NCI-H1694 (cell line): ENCODE measurements at regions not wholly inside any gene's neighbourhood (a gene's known extent, or its start where the extent isn't known, plus 50 kb on each side); places are given as distances from the start of the nearest gene placed in this dataset.
"Not testable (repeated sequence)": the region's sequence is repeated elsewhere in the genome, so short reads cannot be mapped to it uniquely, and the experiment has no call there.

Source experiments
- DNase-seq: peaks from one replicate; lab custom pipeline; 2025; lab: John Stamatoyannopoulos, UW

DNA sequence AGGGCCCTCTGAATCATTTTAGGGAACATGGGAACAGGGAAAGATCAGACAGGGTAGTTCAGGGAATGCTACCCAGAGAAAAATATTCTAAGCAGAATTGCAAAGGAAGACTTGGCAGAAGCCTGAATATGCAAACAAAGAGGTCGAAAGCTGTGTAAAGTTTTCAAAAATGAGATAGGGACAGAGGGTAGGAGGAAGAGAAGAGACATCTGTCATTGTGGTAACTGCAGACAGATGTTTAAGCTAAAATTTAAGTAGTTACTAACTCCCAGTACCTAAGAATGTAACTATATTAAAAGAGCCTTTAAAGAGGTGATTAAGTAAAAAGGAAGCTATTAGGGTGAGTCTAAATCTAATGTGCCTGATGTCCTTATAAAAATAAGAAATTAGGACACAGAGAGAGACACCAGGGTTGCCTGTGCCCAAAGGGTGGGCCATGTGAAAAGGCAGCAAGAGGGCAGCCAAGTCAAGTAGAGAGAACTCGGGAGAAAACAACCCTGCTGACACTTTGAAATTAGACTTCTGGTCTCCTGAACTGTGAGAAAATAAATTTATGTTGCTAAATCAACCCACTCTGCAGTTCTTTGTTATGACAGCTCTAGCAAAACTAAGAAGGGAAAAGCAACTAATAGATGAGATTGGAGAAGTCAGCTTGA is 1647.4 kb upstream of the C9orf72 start:
- no peak for DNase-seq

DNA sequence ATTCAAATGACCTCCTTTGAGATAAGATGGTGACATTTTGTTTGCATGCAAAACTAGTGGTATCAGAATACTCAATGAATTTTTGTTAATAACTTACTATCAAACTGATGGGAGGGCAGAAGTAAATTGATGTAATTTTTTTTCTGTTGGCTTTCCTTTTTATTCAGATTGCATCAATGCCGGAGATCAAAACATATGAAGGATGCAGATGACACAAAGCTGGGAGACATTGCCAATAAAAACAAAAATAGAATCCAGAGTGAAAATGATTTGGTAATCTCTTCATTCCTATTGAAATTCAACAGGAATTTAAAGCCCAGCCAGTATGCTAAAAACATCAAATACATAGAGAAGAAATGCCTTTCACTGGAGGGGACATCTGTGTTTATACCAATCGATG is 1655.3 kb upstream of the C9orf72 start:
- DNase-seq = no peak

DNA sequence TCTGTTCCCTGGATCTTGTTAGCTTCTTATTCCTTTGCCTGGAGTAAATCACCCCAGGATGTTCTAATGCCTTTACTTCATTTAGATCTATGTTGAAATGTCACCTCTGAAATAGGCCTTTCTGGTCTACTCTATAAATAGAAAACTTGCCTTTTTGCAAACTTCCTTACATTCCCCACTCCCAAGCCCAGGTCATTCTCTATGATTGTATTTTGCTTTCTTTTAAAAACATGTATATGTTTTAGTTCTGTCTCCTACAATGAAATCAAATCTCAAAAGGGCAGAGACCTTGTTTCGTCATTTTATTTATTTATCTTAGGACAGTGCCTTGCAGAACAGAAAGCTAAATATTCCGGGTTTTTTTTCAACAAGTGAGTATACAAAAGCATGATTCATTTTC is 1657.7 kb upstream of the C9orf72 start:
- DNase-seq = no peak

DNA sequence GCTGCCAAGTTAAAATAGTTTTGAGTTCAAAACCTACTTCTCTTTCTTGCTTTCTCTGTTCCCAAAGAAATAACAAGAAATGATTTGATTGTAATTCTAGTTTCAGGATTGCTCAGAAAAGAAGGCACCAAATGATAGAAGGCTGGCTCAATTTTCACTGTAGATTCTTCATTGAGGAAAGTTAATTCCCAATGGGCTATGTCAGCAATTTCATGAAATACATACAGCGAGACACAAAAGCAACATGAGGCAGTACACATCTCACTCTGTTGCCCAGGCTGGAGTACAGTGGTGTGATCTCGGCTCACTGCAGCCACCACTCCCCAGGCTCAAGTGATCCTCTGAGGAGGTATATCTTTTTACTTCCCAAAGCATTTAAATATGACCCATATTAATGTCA is 1659.9 kb upstream of the C9orf72 start:
- no peak for DNase-seq

DNA sequence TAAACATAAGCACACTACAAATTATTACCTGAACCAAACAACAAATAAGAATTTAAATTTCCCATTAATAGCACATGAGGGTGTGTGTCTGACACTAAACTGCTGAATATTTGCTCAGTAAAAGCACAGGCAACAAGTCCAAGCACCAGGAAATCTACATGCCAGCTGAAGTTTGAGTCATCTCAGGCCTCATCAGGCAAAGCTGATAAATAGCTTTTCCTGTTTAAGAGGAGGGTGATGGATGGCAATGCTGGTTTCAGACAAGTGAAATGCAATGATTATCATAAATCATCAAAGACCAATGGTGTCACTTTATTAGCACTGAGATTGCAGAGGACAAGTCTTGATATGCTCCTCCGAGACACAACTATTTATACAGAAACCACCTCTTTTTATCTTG is 1668.0 kb upstream of the C9orf72 start:
- DNase-seq = no peak

DNA sequence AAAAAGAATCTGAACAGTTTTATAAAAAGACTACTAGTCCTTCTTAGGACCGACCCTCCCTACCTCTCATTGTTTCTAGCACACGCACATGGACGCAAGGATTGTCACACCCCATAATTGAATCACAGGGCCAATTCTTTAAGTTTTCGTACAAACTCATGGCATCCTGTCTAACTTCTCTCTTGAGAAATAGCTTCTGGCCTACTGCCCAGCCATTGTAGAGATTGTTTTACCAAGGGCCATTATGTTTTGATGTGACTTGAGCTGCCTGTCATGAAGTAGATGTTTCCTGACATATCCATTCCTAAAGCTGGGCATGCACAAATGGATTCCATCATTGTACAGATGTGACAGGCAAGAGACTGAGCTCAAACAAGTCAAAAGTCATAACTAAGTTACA is 1672.1 kb upstream of the C9orf72 start:
- no peak for DNase-seq

DNA sequence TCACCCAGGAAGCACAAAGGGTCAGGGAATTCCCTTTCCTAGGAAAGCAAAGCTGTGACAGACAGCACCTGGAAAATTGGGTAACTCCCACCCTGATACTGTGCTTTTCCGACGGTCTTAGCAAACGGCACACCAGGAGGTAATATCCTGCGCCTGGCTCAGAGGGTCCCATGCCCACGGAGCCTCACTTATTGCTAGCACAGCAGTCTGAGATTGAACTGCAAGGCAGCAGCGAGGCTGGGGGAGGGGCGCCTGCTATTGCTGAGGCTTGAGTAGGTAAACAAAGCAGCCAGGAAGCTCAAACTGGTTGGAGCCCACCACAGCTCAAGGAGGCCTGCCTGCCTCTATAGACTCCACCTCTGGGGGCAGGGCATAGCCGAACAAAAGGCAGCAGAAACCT is 1697.1 kb upstream of the C9orf72 start:
- not testable (repeated sequence) for DNase-seq

DNA sequence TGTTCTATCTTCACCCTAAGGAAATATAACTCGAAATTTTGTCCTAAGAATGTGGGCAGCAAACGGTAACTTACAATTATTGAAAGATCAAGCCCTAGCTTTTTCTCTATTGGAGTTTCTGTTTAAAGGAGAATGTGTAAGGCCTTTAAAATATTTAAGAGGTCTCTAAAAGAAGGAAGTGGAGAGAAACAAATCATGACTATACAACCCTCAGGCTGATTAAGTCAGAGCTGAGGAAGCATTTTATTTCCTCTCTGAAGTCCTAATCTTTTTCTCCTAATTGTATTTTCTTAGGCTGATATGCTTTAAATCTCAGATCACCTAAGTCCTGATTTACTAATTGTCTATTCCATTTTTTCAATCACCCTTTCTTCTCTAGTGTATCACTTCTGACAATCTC is 1708.8 kb upstream of the C9orf72 start:
- DNase-seq = no peak

DNA sequence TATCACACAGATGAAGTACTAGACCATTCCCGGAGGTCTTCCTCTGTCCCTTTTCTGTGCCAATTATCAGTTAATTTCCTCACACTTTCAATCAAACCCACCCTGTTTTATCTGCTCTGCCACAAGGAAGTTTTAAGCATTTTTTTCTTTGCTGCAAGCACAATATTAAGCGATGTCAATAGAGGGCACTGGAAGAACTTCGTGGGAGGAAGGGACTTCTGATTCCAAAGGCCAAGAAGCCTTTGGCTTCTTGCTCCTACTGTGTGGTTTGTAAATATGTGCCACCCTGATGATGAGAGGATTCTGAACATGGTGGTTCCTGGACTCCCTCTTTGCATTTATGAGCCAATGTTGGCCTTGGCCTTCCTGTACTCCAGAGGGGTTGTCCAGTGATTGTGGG is 1712.5 kb upstream of the C9orf72 start:
- no peak for DNase-seq

DNA sequence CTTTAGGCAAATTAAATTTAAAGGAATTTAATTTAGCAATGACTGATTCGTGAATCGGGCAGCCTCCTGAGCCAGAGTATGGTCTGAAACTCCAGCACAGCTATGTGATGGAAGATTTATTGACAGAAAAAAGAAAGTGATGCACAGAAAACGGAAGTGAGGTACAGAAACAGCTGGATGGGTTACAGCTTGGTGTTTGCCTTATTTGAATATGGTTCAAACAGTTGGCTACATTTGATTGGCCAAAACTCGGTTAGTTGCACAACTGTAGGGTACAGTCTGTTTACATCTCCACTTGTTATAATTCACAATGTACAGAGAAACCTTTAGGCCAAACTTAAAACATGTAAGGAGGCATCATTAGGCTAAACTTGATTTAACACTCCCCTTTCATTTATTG is 1716.1 kb upstream of the C9orf72 start:
- DNase-seq = no peak

DNA sequence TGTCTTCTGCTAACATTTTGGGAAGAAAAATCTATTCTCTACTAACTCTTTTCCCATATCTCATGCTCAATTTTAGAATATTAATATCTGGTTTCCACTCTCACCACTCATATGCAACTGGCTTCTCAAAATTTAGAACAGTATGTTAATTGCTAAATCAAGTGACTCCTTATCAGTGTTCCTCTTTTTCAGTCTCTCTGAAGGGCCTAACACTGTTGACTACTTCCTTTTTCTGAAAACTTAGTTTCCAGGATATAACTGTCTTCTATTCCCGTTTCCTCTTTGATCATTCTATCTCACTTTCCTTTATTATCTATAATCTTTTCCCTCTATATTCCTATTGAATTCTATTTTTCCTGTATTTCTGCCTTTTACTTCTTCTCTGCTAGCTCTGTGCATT is 1717.2 kb upstream of the C9orf72 start:
- no peak for DNase-seq

DNA sequence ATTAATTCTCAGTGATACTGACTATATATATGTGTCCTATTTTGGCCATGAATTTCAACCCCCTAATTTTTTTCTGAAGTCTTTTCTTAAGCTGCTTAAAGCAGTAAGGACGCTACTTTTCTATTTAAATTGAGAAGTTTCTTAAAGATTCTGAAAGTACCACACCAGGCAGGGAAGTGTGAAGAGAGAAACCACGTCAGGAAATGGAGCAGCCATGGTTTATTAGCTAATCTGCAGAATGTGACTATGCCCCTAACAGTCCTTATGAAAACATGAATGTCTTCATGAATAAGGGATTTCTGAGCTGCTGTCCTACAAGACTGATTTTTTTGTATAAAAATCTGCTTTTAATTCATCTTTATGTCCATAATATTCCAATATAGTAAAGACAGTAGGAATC is 1724.3 kb upstream of the C9orf72 start:
- no peak for DNase-seq

DNA sequence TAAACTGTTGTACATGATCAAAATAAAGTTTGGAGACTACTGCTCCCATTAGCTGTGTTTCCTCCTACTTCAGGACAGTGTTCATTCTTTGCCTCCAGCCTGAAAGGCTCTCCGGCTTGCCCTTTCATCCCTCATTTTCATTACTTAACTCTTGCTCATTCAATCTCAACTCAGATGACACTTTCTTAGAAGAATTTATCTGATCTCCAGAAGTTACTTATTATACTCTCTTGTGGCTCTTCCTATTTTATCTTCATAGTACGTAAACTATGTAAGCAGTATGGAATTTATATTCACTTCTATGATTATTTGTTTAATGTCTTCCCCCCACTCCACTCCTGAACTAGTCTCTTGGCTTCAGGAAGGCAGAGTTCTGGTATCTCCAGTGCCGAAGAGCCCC is 1737.9 kb upstream of the C9orf72 start:
- DNase-seq = no peak

DNA sequence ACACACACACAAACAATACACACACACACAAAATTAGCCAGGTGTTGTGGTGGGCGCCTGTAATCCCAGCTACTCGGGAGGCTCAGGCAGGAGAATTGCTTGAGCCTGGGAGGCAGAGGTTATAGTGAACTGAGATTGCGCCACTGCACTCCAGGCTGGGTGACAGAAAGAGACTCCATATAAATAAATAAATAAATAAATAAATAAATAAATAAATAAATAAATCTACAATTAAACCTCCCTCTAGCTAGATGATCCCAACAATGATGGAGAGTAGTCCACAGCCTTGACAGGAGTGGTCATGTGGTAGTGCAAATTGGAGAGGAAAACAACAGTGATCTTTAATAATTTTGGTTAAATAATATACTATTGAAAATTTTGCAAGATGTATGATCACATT is 1739.0 kb upstream of the C9orf72 start:
- no peak for DNase-seq

DNA sequence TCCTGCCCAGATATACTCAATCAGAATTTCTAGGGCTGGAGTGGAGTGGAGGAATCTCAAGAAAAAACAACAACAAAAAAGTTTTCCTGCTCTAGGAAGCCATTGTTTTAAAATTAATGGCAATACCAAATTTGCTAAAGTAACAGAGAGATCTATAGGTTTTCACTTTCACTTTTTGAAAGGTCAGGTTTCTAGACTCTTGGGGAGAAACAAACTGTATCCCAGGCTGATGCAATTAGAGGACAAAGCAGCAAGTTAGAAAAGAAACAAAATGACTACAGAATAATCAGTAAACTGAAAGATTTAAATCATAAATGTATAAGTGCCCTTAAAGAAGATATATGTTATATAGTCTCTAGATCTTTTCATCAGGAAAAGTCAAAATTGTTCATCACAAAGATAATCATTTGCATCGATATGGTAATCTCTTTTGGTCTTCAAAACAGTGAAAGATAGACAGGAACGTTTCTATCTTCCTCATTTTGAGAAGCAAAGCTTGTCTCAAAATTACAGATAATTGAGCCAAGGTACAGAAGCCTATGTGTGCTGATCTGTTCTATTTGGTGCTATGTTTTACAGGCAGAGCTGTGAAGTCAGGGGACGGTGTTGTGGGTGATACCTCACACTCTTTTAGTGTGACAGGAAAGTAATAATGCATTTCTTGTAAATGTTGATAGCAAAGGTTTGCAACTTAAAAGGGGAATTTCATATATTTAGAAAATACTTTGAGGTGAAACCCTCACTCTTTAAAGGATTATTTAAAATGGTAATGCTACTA is 1746.6 kb upstream of the C9orf72 start:
- no peak for DNase-seq

DNA sequence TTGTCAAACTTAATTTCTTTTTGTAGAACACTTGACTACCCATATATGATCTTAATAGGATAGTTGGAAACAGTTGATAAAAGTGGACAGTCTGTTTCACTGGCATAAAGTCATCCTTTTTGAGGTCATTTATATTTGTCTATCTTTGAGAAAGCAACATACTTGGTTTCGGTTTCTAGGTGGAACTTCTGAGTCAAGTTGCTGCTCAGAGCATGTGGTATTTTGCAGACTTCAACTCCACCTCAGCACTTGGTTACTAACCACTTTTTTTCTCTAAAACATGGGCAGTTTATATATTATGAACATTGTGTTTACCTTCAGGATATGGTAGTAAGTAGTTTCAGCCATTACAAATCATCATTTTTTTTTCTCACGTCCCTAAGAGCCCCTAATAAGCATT is 1749.0 kb upstream of the C9orf72 start:
- no peak for DNase-seq

DNA sequence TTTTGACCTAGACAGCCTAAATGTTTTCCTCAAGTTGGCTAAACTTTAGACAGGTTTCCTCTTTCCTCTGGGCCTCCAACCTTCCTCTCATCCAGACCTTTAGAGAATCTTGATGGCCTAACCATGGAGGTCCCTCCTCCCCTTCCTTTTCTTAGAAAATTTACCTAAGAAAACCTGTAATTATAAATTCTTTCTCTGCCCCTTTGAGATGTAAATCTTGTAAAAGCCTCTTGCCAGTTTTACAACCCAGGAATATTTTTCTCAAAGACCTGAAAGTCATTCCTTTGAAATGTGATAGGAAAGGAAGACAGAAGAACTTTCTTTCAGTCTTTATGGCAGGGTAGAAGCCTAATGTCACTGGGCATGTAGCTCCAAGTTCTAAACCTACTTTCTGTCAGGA is 1752.6 kb upstream of the C9orf72 start:
- no peak for DNase-seq

DNA sequence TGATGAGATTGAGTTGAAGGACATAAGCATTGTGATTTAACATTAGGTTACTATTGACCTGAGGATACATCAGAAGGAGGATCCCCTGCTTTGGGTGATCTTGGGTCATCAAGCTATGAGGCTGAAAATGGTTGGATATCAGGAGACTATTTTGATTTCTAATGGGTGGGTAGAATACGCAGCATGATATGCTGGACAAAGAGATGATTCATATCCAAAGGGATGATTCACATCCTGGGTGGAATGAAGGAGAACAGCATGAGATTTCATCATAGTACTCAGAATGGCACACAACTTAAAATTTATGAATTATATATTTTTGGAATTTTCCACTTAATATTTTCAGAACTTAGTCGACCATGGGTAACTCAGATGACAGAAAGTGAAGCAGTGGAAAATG is 1759.5 kb upstream of the C9orf72 start:
- DNase-seq = no peak

DNA sequence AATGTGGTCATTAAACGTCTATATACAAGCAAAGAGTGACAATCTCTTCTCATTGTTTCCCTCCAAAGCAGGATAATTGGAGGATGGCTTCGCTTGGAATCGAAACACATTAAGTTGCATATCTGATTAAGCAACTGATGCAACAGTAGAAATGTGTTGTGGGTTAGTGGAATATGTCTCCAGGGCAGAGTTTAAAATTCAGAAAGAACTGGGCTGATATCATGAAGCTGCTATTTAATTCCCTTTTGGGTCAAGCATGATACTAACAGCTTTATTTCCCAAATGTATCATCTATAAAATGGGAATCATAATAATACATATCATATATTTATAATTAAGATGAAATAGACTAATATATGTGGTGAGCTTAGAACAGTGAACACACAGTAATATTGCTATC is 1763.0 kb upstream of the C9orf72 start:
- DNase-seq = no peak

DNA sequence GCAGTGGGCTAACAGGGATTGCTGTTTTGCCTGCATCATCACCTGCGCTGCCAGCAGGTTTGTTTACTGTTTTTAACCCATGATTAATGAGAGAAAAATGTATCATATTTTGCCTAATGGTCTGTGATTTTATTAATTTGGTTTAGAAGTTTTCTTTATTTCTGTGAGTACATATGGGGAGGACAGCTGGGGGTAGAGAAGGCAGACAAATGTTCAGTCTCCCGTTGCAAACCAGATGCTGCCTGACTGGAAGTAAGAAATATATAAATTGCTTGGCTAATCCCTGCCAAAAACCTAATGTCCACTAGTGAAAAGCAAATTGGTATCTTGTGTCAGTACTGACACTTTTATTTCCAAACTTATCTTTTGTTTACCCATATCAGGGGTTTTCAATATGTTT is 1766.1 kb upstream of the C9orf72 start:
- DNase-seq = peak; percentile 68

DNA sequence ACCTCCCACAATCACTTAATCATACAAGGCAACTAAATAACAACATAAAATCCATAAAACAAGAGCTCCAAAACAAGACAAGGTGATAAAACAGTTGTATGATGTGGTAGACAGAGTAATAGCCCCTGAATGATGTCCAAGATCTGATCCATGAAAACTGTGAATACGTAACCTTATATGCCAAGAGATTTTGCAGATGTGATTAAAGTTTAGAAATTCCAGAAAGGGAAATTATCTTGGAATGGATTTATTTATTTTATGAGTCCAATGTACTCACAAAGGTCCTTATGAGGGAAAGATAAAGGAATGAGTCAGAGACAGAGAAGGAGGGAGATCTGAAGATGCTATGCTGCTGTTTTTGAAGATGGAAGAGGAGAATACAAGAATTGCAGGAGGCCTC is 1775.7 kb upstream of the C9orf72 start:
- DNase-seq = no peak

DNA sequence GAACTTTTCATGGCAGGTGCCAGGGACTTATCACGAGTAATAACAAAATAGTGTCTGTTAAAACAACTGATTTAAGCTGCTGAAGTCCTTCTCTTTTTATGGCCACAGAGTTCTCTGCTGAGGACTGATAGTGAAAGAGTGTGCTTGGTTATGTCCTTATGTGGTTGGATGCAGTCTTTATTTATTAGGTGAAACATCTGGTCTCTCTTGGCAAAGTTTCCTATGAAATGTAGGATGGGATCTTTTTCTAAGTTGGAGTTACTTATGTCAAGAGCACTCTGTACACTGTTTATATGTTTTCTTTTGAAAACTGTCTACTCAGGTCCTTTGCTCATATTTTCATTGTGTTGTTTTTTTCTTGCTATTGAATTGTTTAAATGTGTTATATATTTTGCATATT is 1816.1 kb upstream of the C9orf72 start:
- no peak for DNase-seq

DNA sequence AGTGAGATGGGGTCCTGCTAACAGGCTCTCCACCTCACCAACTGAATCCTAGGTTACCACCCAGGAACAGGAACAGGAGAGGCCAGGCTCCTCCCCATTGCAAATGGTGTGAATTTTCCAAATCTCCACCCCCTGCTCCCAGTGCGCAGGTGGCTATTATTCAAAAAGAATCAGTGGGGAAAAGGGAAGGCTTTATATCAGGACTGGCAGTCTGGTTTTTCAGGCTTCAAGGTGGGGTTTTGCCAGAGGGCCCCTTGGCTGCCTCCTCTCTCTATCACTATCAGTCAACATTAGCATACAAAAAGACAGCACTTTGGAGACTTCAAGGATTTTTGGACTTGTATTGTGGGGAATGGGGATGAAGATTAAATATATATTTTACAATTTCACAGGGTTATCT is 1817.6 kb upstream of the C9orf72 start:
- no peak for DNase-seq

DNA sequence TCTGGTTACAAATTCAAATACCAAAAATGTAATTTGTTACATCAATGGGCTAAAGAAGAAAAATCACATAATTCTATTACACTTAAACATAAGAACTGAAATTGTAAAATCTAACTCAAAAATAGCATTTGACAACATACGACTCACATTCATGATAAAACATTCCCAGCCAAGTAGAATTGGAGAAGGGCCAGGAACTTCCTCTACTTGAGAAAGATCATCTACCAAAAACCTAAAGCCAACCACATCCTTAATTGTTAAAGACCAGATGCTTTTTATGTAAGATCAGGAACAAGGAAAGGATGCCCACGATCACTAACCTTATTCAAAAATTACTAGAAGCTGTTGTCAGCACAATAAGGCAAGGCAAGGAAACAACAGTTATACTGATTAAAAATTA is 1819.8 kb upstream of the C9orf72 start:
- no peak for DNase-seq
